GM18873 (cell line): ENCODE measurements at regions not wholly inside any gene's neighbourhood (a gene's known extent, or its start where the extent isn't known, plus 50 kb on each side); places are given as distances from the start of the nearest gene placed in this dataset.

Source experiments
- ATAC-seq: cut with Tn5 transposase; IDR thresholded peaks from one replicate; pipeline ENCODE4 v1.9.1; 2021; ENCODE audit warnings: mild to moderate bottlenecking, moderate library complexity, moderate number of reproducible peaks; ENCODE audit not compliant: unreplicated experiment, low FRiP score

- ATAC-seq, result no peak
Measured at GRCh38 chr20:48571949-48572847, 255.6 kb downstream of the PREX1 start.

GRCh38 chr20:48569679-48570078 lies 258.1 kb downstream of the PREX1 start:
- ATAC-seq, result no peak

- ATAC-seq, result no peak
Measured at GRCh38 chr20:48568520-48568919, 259.3 kb downstream of the PREX1 start.

- no peak for ATAC-seq
Measured at GRCh38 chr20:48567145-48567544, 260.7 kb downstream of the PREX1 start.

- ATAC-seq, result no peak
Measured at GRCh38 chr20:48564982-48565539, 262.7 kb downstream of the PREX1 start.

- ATAC-seq, result no peak
Measured at GRCh38 chr20:48563191-48563870, 264.5 kb downstream of the PREX1 start.

GRCh38 chr20:48562586-48563116 lies 265.1 kb downstream of the PREX1 start:
- no peak for ATAC-seq

GRCh38 chr20:48558906-48559305 lies 268.9 kb downstream of the PREX1 start:
- ATAC-seq, result no peak

- ATAC-seq, result no peak
Measured at GRCh38 chr20:48557380-48557779, 270.4 kb downstream of the PREX1 start.

GRCh38 chr20:48556956-48557355 lies 270.8 kb downstream of the PREX1 start:
- ATAC-seq, result no peak

- ATAC-seq, result no peak
Measured at GRCh38 chr20:48552550-48552949, 275.2 kb downstream of the PREX1 start.

GRCh38 chr20:48550814-48551213 lies 277.0 kb downstream of the PREX1 start:
- ATAC-seq, result no peak

- ATAC-seq, result no peak
Measured at GRCh38 chr20:48547664-48548063, 280.1 kb downstream of the PREX1 start.

GRCh38 chr20:48544402-48545339 lies 283.1 kb downstream of the PREX1 start:
- ATAC-seq, result no peak

- ATAC-seq, result no peak
Measured at GRCh38 chr20:48541581-48542071, 286.2 kb downstream of the PREX1 start.

- no peak for ATAC-seq
Measured at GRCh38 chr20:48538856-48539255, 288.9 kb downstream of the PREX1 start.

- ATAC-seq, result no peak
Measured at GRCh38 chr20:48538058-48538825, 289.6 kb downstream of the PREX1 start.

GRCh38 chr20:48536206-48536605 lies 291.6 kb downstream of the PREX1 start:
- ATAC-seq, result no peak

- no peak for ATAC-seq
Measured at GRCh38 chr20:48535556-48535955, 292.2 kb downstream of the PREX1 start.
